ENCODE measurements at regions not wholly inside any gene's neighbourhood (a gene's known extent, or its start where the extent isn't known, plus 50 kb on each side); places are given as distances from the start of the nearest gene placed in this dataset.
"Not testable (repeated sequence)": the region's sequence is repeated elsewhere in the genome, so short reads cannot be mapped to it uniquely, and the experiment has no call there.

DNA sequence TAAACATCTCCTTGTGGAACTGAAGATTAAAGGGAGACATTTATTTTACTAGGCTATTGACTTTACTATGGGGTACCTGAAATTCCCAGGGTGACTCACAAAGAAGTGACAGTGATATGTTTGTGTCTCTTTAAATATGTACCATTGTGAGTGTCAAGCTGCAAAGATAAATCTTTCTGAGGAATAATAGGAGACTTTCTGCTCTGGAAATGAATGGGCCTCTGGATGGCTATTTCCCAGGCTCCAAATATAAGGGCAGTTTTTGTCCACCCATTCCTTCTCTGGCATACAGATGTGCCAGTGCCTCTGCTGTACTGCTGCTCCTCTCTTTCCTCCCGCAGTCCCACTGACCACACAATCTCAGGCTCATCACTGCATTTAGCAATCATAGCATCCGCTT lies 586.4 kb upstream of the CNTNAP5 start:
- no peak overlapping the region for H3K4me3 ChIP-seq (ENCODE audit: low read depth, low read length)
- TF ChIP-seq CTCF (IDR thresholded peaks at IDR 0.05; ENCODE audit: insufficient read depth, low read length) = no peak
- DNase-seq (ENCODE audit: low read depth) = no peak

DNA sequence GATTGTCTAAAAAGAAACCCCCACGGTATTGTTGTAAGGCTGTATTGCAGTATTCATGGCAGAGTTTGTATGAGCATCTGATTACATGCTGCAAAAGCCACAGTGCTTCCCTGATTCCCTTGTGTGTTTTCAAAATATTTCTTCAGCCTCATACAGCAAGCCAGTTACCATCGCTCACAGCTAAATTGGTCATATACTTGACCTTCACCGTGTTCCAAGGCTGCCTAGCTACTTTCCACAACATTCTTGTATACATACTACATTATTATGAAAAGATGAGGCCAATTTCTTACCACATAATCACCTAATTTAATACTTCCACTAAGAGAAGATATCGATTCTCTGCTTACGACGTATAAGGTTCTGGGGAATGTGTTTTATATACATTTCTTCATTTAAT lies 576.3 kb upstream of the CNTNAP5 start:
- no peak for TF ChIP-seq CTCF (IDR thresholded peaks at IDR 0.05; ENCODE audit: insufficient read depth, low read length)
- no peak overlapping the region for H3K4me3 ChIP-seq (ENCODE audit: low read depth, low read length)
- no peak for DNase-seq (ENCODE audit: low read depth)

DNA sequence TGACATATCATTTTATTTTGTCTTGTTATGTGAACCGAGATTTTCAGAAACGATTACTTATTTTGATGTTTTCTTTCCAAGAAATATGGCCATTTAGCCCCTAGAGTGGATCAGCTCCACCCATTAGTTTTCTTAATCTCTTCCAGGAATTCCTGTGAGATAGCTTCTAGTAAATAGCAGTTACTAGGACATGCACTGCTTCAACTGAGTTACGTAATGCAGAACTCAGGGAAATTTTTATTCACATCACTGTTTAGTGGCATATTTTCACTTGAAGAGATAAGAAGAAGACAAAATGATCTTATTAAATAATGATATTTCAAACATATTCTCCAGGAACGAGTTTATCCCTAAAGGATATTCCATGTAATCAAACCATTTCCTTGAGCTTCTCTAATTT lies 573.5 kb upstream of the CNTNAP5 start:
- no peak for DNase-seq (ENCODE audit: low read depth)
- no peak for TF ChIP-seq CTCF (IDR thresholded peaks at IDR 0.05; ENCODE audit: insufficient read depth, low read length)
- H3K4me3 ChIP-seq (ENCODE audit: low read depth, low read length) = no peak overlapping the region

DNA sequence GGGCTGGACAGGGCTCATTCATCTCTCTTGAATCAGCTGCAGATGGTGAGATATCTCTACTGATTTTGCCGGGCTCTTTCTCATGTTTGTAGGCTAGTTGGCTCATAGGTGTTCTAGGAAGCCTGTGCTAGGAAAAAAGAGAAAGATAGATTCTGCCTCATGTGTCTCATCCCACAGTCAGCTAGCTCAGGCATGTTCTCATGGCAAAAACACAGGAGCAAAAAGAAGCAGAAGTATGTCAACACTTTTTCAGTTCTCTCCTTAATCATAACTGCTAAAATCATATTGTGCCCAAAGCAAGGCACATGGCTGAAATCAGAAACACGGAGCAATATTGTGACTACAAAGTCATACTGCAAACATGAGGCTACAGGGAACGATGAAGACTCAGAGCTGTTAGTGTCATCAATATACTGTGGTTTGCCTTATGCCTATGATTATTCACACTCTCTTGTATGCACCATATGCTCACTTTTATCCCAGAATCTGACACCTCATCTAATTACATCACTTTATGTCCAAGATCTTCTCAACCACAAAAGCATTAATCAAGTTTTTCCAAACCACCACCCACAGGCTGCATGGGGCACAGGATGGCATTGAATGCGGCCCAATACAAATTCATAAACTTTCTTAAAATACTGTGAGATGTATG lies 571.9 kb upstream of the CNTNAP5 start:
- no peak for TF ChIP-seq CTCF (IDR thresholded peaks at IDR 0.05; ENCODE audit: insufficient read depth, low read length)
- no peak overlapping the region for H3K4me3 ChIP-seq (ENCODE audit: low read depth, low read length)
- no peak for DNase-seq (ENCODE audit: low read depth)

DNA sequence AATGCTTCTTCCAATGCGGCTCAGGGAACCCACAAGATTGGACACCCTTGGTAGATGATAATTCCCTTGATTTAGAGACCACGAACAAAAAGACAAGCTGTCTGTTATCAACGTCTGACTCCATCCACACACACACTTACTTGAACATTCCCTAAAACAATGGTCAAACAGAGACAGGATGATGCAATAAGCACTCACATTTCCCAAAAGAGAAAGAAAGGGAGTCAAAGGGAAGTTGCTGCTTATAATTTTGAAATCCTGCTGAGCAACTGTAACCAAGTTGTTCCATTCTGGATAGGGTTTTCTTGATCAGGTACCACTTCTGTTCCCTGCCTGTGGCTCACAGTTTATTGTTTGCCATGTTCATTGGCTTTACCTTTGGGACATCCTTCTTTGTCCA lies 571.3 kb upstream of the CNTNAP5 start:
- H3K4me3 ChIP-seq (ENCODE audit: low read depth, low read length) = no peak overlapping the region
- no peak for TF ChIP-seq CTCF (IDR thresholded peaks at IDR 0.05; ENCODE audit: insufficient read depth, low read length)
- no peak for DNase-seq (ENCODE audit: low read depth)

GRCh38 chr2:123455234-123455633 lies 569.9 kb upstream of the CNTNAP5 start:
- H3K4me3 ChIP-seq (ENCODE audit: low read depth, low read length); DNase-seq (ENCODE audit: low read depth): not testable (repeated sequence)

DNA sequence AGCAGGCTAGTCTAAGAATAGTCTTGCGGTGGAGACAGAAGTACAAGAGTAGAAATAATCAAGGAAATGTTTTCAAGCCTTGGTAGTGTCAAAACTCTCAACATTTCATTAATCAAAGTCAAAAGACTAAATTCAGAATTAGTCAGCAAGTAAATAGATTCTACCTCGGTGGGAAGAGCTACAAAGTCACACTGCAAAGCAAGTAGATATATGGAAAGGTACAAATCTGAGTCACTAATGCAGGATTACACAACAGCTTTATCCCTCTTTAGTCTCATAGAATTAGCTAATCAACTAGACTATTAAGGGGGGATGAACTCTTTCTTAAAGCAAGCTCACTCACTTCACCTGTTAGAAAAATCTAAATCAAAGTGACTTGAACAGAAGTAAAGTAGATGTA lies 568.7 kb upstream of the CNTNAP5 start:
- no peak for DNase-seq (ENCODE audit: low read depth)
- H3K4me3 ChIP-seq (ENCODE audit: low read depth, low read length) = no peak overlapping the region
- TF ChIP-seq CTCF (IDR thresholded peaks at IDR 0.05; ENCODE audit: insufficient read depth, low read length) = no peak
